K562 (cell line): ENCODE measurements at regions not wholly inside any gene's neighbourhood (a gene's known extent, or its start where the extent isn't known, plus 50 kb on each side); places are given as distances from the start of the nearest gene placed in this dataset.

Experiments used
- ATAC-seq: fragments of 200-7000 bp; cut with Tn5 transposase; 3 replicates; pipeline ENCODE4 v1.9.1; 2020; ENCODE audit warnings: moderate library complexity
- BruUV-seq: library from RNA; stranded (reverse); fragments of 400-500 nt; replicated peaks from 2 replicates; lab custom pipeline; 2021; lab: Mats Ljungman, UMichigan
- CTCF ChIA-PET: fragments of 300-600 bp; formaldehyde crosslinking; extraction: SDS; loops from one replicate; lab custom pipeline; 2021; ENCODE audit warnings: low intra/inter-chr PET ratio; lab: Yijun Ruan, JAX
- POLR2A ChIA-PET: fragments of 300-600, 350-650 bp; sonication (Branson Sonifier 250); formaldehyde crosslinking; extraction: SDS; loops from one replicate; lab custom pipeline; 2021; ENCODE audit warnings: antibody characterized with exemption, inconsistent platforms; lab: Yijun Ruan, JAX
- DNase-seq, 4 experiments: peaks; one replicate each; pipeline versions ENCODE4 v3.0.0 to v3.0.0-alpha.2; 2011 to 2018; ENCODE audit warnings: low spot score in 3 of 4, mixed read lengths in 3 of 4; ENCODE audit errors: extremely low read depth in 1 of 4
- FAIRE-seq: peaks from 2 replicates; lab custom pipeline; 2011; peaks lifted over from hg19 to GRCh38; lab: Jason Lieb, UNC
- H2AFZ ChIP-seq: 2 replicates; pipeline ENCODE4 v1.6.0; 2011; ENCODE audit warnings: low read depth, low read length, control low read depth, inconsistent platforms
- H3K27ac ChIP-seq: fragments of 200-600 bp; 3 replicates; pipeline ENCODE4 v1.8.0; 2011; ENCODE audit warnings: low read depth, mild to moderate bottlenecking, control low read depth, inconsistent platforms, low read length, moderate library complexity, mixed read lengths; ENCODE audit errors: extremely low read depth
- H3K27me3 ChIP-seq, 2 experiments: fragments of 300-600 bp in 1 of 2; 2 replicates in 1 of 2; 3 replicates in 1 of 2; pipeline versions ENCODE4 v1.6.0 to v1.8.0; 2011; ENCODE audit warnings: inconsistent platforms in 2 of 2, low read length in 2 of 2, mild to moderate bottlenecking in 1 of 2, mixed read lengths in 1 of 2, moderate library complexity in 1 of 2; ENCODE audit not compliant: control insufficient read depth in 2 of 2, insufficient read depth in 2 of 2
- H3K36me3 ChIP-seq: fragments of 300-600 bp; 3 replicates; pipeline ENCODE4 v1.8.0; 2011; ENCODE audit warnings: mild to moderate bottlenecking, low read length, inconsistent platforms; ENCODE audit not compliant: control insufficient read depth, insufficient read depth
- H3K4me1 ChIP-seq, 2 experiments: fragments of 200-600 bp in 1 of 2; replicated peaks in 1 of 2; 2 replicates in 1 of 2; 3 replicates in 1 of 2; pipeline versions ENCODE4 v1.5.1 to v1.8.0; 2011; ENCODE audit warnings: inconsistent platforms in 2 of 2, low read length in 2 of 2, mild to moderate bottlenecking in 1 of 2, mixed read lengths in 1 of 2, moderate library complexity in 1 of 2; ENCODE audit not compliant: control insufficient read depth in 2 of 2, insufficient read depth in 2 of 2
- H3K4me2 ChIP-seq: 2 replicates; pipeline ENCODE4 v1.6.1; 2011; ENCODE audit warnings: low read length, control low read depth, inconsistent platforms, mixed read lengths; ENCODE audit not compliant: insufficient read depth
- H3K4me3 ChIP-seq: fragments of 200-600 bp; sonication (generic), shearing (Covaris generic); 2 replicates; pipeline ENCODE4 v1.5.1; 2016; ENCODE audit warnings: control low read depth, inconsistent platforms
- H3K79me2 ChIP-seq: fragments of 200-600 bp; 3 replicates; pipeline ENCODE4 v1.8.0; 2011; ENCODE audit warnings: low read length, inconsistent platforms; ENCODE audit not compliant: control insufficient read depth, insufficient read depth
- H3K9ac ChIP-seq, 2 experiments: 2 replicates each; pipeline versions ENCODE4 v1.6.0 to v1.6.1; 2011; ENCODE audit warnings: low read depth in 2 of 2, low read length in 2 of 2, control low read depth in 1 of 2, inconsistent platforms in 1 of 2, mild to moderate bottlenecking in 1 of 2, mixed read lengths in 1 of 2; ENCODE audit not compliant: insufficient read depth in 1 of 2
- H3K9me1 ChIP-seq: one replicate; pipeline ENCODE4 v1.6.0; 2011; ENCODE audit warnings: inconsistent platforms, mild to moderate bottlenecking, low read length, moderate library complexity; ENCODE audit not compliant: control insufficient read depth, insufficient read depth
- H3K9me3 ChIP-seq: replicated peaks from 2 replicates; pipeline ENCODE4 v1.5.1; 2011; ENCODE audit warnings: low read depth, low read length, inconsistent platforms; ENCODE audit not compliant: control insufficient read depth, insufficient read depth
- H4K20me1 ChIP-seq: replicated peaks from 2 replicates; pipeline ENCODE4 v1.6.1; 2011; ENCODE audit warnings: low read length, inconsistent platforms, mixed read lengths; ENCODE audit not compliant: control insufficient read depth, insufficient read depth
- BHLHE40 ChIP-seq: IDR thresholded peaks from 2 replicates; pipeline ENCODE4 v1.6.1; 2011; ENCODE audit warnings: low read length, improper control_type of control experiment
- BRF1 ChIP-seq: IDR thresholded peaks from 3 replicates; pipeline ENCODE4 v1.6.1; 2011; ENCODE audit warnings: borderline replicate concordance, mild to moderate bottlenecking; ENCODE audit not compliant: insufficient read length; ENCODE audit errors: extremely low read depth
- CBFB ChIP-seq: sonication (generic); formaldehyde crosslinking; IDR thresholded peaks from 2 replicates; pipeline ENCODE4 v1.4.0; 2020; ENCODE audit warnings: mild to moderate bottlenecking, missing genetic modification reagents
- JUN ChIP-seq, 2 experiments: sonication (generic) in 1 of 2; formaldehyde crosslinking in 1 of 2; IDR thresholded peaks; 2 replicates each; pipeline versions ENCODE4 v1.6.1 to v1.8.0; 2012 to 2022; ENCODE audit warnings: borderline replicate concordance in 2 of 2, mild to moderate bottlenecking in 2 of 2, improper control_type of control experiment in 1 of 2, low read depth in 1 of 2, low read length in 1 of 2, missing genetic modification reagents in 1 of 2
- NFATC3 ChIP-seq: fragments of 450-650 bp; IDR thresholded peaks from 2 replicates; pipeline ENCODE4 v1.6.1; 2017; ENCODE audit warnings: mild to moderate bottlenecking
- PTRF ChIP-seq: fragments of 450-650 bp; IDR thresholded peaks from 2 replicates; pipeline ENCODE4 v1.6.1; 2016; ENCODE audit warnings: mild to moderate bottlenecking, missing genetic modification characterization, missing compliant biosample characterization
- PYGO2 ChIP-seq: fragments of 450-650 bp; IDR thresholded peaks from 2 replicates; pipeline ENCODE4 v1.6.1; 2016; ENCODE audit warnings: mild to moderate bottlenecking, missing genetic modification characterization, moderate library complexity, missing compliant biosample characterization
- STAT5A ChIP-seq: IDR thresholded peaks from 2 replicates; pipeline ENCODE4 v1.6.1; 2012; ENCODE audit warnings: low read length, inconsistent platforms, borderline replicate concordance
- ZBTB12 ChIP-seq: fragments of 250-450 bp; sonication (Bioruptor Pico); IDR thresholded peaks from 2 replicates; pipeline ENCODE4 v1.4.0; 2020
- ZNF224 ChIP-seq: sonication (generic); formaldehyde crosslinking; IDR thresholded peaks from 2 replicates; pipeline ENCODE4 v1.8.0; 2022; ENCODE audit warnings: mild to moderate bottlenecking, missing genetic modification reagents
- WGBS: fragments of 100-300 bp; shearing (Covaris generic); methylation state at CpG from one replicate; pipeline ENCODE4 v1.1.6; 2016; ENCODE audit warnings: low coverage, mixed read lengths; ENCODE audit not compliant: insufficient coverage; ENCODE audit errors: missing lambda C conversion rate; 5-methylcytosine and 5-hydroxymethylcytosine counted together
- in situ Hi-C: fragments of 300-500 bp; cut with MboI; formaldehyde crosslinking; loops from 4 replicates; pipeline ENCODE4 v1.15.0; 2018; ENCODE audit warnings: inconsistent platforms, mixed read lengths
- intact Hi-C: fragments of 100-400 bp; cut with micrococcal nuclease; formaldehyde crosslinking; loops from 2 replicates; pipeline ENCODE4 v1.14.2; 2022

GRCh38 chr7:113677811-113678210 lies 241.0 kb downstream of the PPP1R3A start (continued):
- TF ChIP-seq STAT5A (no peak), PYGO2 (tag) (no peak), ZNF224 (CRISPR knock-in tag) (no peak)

GRCh38 chr7:113664867-113665266 lies 253.9 kb downstream of the PPP1R3A start:
- no peak for ATAC-seq
- H4K20me1 ChIP-seq = no peaks in the 10 kb centered on the region
- no peak for FAIRE-seq
- 8% methylated on average over 1 of the region's 1 CpG for WGBS
- H3K4me3 ChIP-seq = no peak overlapping the region
- no peak overlapping the region for H3K9ac ChIP-seq
- H3K27me3 ChIP-seq = no peaks in the 10 kb centered on the region
- 0 out of 2 replicates have a peak, but pooled peaks cover 2% of the 10 kb centered on the region for H3K9me3 ChIP-seq
- H3K79me2 ChIP-seq = no peaks in the 10 kb centered on the region
- TF ChIP-seq BHLHE40 (no peak), PTRF (no peak), JUN (IDR thresholded peaks at IDR 0.05; ENCODE audit: borderline replicate concordance, low read depth, low read length) (no peak), JUN (CRISPR knock-in tag; IDR thresholded peaks at IDR 0.05; ENCODE audit: borderline replicate concordance) (no peak), BRF1 (no peak), NFATC3 (no peak), CBFB (CRISPR knock-in tag) (no peak), ZBTB12 (no peak)
- TF ChIP-seq, all 486 proteins: peak for 0
- no peaks in the 10 kb centered on the region for H3K4me1 ChIP-seq
- no peak overlapping the region for H3K27ac ChIP-seq
- H2AFZ ChIP-seq = no peak overlapping the region
- DNase-seq = no peak
- no peak overlapping the region for H3K4me2 ChIP-seq
- no peaks in the 10 kb centered on the region for H3K9me1 ChIP-seq
- no peaks in the 10 kb centered on the region for H3K36me3 ChIP-seq
- intact Hi-C loops (loop anchor here (5.0 kb wide), 1 partner anchor 48 kb away; no protein-coding TSS in a partner anchor), in situ Hi-C loops (no loop called here)
- CTCF ChIA-PET = no interaction called here
- POLR2A ChIA-PET = no interaction called here
- no TSS peak for BruUV-seq
